GM12892 (cell line): ENCODE measurements at regions not wholly inside any gene's neighbourhood (a gene's known extent, or its start where the extent isn't known, plus 50 kb on each side); places are given as distances from the start of the nearest gene placed in this dataset.

Experiments used
- POLR2A ChIP-seq: IDR thresholded peaks from 2 replicates; pipeline ENCODE4 v1.6.1; 2011; ENCODE audit warnings: low read depth, low read length, control low read depth
- POLR2AphosphoS5 ChIP-seq: IDR thresholded peaks from 2 replicates; pipeline ENCODE4 v1.6.1; 2011; ENCODE audit warnings: low read depth, low read length, control low read depth
- TAF1 ChIP-seq: IDR thresholded peaks from 2 replicates; pipeline ENCODE4 v1.6.1; 2011; ENCODE audit warnings: low read depth, mild to moderate bottlenecking, control low read depth, low read length, borderline replicate concordance

GRCh38 chr5:105773241-105773640 lies 1897.5 kb downstream of the EFNA5 start:
- TF ChIP-seq POLR2A (no peak), POLR2AphosphoS5 (no peak), TAF1 (no peak)
